Activated B cell treated with CpG ODN at 0.5 μM for 24 hours (primary cell): ENCODE measurements at regions not wholly inside any gene's neighbourhood (a gene's known extent, or its start where the extent isn't known, plus 50 kb on each side); places are given as distances from the start of the nearest gene placed in this dataset.

ENCODE experiments used
- ATAC-seq: fragments of 200-7000 bp; cut with Tn5 transposase; one replicate; pipeline ENCODE4 v1.10.0; 2021; ENCODE audit warnings: low read depth, mild to moderate bottlenecking, moderate library complexity
- CTCF ChIA-PET: fragments of 350-600 bp; sonication (Branson Sonifier 250); formaldehyde crosslinking; loops from one replicate; lab custom pipeline; 2021; ENCODE audit warnings: antibody characterized with exemption; lab: Charles Lee
- POLR2A ChIA-PET: fragments of 350-600 bp; sonication (Branson Sonifier 250); formaldehyde crosslinking; loops from one replicate; lab custom pipeline; 2021; ENCODE audit warnings: antibody characterized with exemption; lab: Charles Lee
- DNase-seq: peaks from one replicate; pipeline ENCODE4 v3.0.0; 2022
- H3K27ac Mint-ChIP-seq: one replicate; pipeline ENCODE4 v1.8.0; 2020; ENCODE audit warnings: mixed read lengths
- H3K27me3 Mint-ChIP-seq: one replicate; pipeline ENCODE4 v1.8.0; 2021; ENCODE audit warnings: mixed read lengths
- H3K36me3 Mint-ChIP-seq: one replicate; pipeline ENCODE4 v1.8.0; 2021; ENCODE audit warnings: low read depth, mixed read lengths
- H3K4me1 Mint-ChIP-seq: one replicate; pipeline ENCODE4 v1.8.0; 2021; ENCODE audit warnings: mixed read lengths
- H3K4me3 Mint-ChIP-seq: one replicate; pipeline ENCODE4 v1.8.0; 2020; ENCODE audit warnings: mild to moderate bottlenecking, mixed read lengths
- H3K9me3 Mint-ChIP-seq: one replicate; pipeline ENCODE4 v1.8.0; 2020; ENCODE audit warnings: mixed read lengths
- intact Hi-C: fragments of 100-400 bp; cut with micrococcal nuclease; formaldehyde crosslinking; loops from one replicate; pipeline ENCODE4 v1.15.1; 2024
- TF ChIP-seq, protein P1 (sequence below): fragments of 200-600 bp; IDR thresholded peaks from one replicate; pipeline ENCODE4 v1.8.0; 2022; ENCODE audit warnings: antibody characterized with exemption, mild to moderate bottlenecking

DNA sequence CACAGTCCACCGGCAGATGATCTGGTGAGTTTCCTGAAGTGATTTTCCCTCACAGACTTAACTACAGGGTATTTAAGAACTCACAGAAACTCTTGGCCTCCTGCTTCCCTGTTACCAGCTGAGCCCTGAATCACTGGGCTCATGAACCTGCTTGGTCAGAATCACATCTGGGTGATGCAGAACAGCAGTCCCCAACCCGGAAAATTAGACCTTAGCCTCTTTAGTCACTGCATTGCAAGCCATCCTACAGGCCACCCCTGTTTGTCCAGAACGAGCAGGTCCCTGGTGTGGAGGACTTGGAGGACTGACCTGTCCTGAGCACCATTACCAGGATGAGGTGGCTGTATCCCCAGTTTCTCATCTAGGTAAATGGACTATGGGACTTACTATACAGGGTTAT is 539.2 kb downstream of the TNS3 start:
- H3K4me3 Mint-ChIP-seq, result no peak overlapping the region
- TF ChIP-seq, protein P1, sequence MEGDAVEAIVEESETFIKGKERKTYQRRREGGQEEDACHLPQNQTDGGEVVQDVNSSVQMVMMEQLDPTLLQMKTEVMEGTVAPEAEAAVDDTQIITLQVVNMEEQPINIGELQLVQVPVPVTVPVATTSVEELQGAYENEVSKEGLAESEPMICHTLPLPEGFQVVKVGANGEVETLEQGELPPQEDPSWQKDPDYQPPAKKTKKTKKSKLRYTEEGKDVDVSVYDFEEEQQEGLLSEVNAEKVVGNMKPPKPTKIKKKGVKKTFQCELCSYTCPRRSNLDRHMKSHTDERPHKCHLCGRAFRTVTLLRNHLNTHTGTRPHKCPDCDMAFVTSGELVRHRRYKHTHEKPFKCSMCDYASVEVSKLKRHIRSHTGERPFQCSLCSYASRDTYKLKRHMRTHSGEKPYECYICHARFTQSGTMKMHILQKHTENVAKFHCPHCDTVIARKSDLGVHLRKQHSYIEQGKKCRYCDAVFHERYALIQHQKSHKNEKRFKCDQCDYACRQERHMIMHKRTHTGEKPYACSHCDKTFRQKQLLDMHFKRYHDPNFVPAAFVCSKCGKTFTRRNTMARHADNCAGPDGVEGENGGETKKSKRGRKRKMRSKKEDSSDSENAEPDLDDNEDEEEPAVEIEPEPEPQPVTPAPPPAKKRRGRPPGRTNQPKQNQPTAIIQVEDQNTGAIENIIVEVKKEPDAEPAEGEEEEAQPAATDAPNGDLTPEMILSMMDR, result no peak
- ATAC-seq (no peak), DNase-seq (no peak)
- POLR2A ChIA-PET, result no interaction called here
- H3K4me1 Mint-ChIP-seq, result no peaks in the 10 kb centered on the region
- CTCF ChIA-PET, result no interaction called here
- H3K27ac Mint-ChIP-seq, result no peak overlapping the region
- intact Hi-C loops, result no loop called here
- H3K36me3 Mint-ChIP-seq, result no peaks in the 10 kb centered on the region
- H3K9me3 Mint-ChIP-seq, result no peaks in the 10 kb centered on the region
- H3K27me3 Mint-ChIP-seq, result no peaks in the 10 kb centered on the region

DNA sequence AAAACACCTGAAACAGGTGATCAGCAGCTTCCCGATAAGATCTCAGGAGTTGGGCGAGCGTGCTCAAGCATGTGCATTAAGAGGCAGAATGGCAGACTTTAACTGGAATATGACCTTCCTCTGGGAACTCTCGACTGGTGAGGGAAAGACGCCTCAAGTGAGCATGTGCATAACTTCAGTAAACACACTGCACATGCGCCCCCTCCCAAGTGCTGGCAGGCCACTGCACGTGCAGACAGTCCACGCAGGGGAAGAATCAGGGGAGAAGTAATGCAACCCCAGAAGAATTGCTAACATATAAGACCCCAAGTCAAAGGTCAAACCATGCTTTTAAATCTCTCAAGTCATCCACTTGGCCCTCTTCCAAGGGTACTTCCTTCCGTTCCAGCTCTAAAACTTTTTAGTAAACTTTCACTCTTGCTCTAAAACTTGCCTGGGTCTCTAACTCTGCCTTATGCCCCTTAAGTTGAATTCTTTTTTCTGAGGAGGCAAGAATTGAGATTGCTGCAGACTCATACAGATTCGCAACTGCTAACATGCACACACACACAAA is 541.0 kb downstream of the TNS3 start:
- ATAC-seq, result no peak
- POLR2A ChIA-PET, result no interaction called here
- no peaks in the 10 kb centered on the region for H3K27me3 Mint-ChIP-seq
- no peaks in the 10 kb centered on the region for H3K9me3 Mint-ChIP-seq
- CTCF ChIA-PET, result no interaction called here
- TF ChIP-seq, protein P1, result no peak
- H3K4me1 Mint-ChIP-seq, result no peaks in the 10 kb centered on the region
- no peak overlapping the region for H3K4me3 Mint-ChIP-seq
- no peak overlapping the region for H3K27ac Mint-ChIP-seq
- intact Hi-C loops, result no loop called here
- no peaks in the 10 kb centered on the region for H3K36me3 Mint-ChIP-seq
- no peak for DNase-seq

DNA sequence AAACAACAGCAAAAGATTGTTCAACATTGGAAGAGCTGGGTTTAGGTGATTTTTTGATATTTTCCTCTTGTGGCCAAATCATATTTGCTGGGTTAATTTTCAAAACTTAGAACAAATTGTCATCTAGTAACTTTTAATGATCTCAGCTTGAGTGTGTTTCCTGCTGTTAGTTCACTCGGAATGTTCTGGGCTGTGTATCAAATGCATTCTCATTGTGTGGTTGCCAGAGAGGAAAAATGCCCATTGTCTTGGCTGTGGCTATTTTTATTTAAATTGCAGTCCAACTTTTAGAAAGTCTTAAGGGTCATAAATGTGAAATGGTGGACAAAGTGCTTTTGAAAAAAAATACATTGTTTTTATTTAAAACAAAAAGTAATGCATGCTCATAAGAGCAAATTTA is 542.0 kb downstream of the TNS3 start:
- no peaks in the 10 kb centered on the region for H3K9me3 Mint-ChIP-seq
- DNase-seq (no peak), ATAC-seq (no peak)
- no peaks in the 10 kb centered on the region for H3K36me3 Mint-ChIP-seq
- H3K27me3 Mint-ChIP-seq, result no peaks in the 10 kb centered on the region
- POLR2A ChIA-PET, result no interaction called here
- H3K4me3 Mint-ChIP-seq, result no peak overlapping the region
- H3K27ac Mint-ChIP-seq, result no peak overlapping the region
- intact Hi-C loops, result no loop called here
- CTCF ChIA-PET, result no interaction called here
- H3K4me1 Mint-ChIP-seq, result no peaks in the 10 kb centered on the region
- TF ChIP-seq, protein P1, result no peak

DNA sequence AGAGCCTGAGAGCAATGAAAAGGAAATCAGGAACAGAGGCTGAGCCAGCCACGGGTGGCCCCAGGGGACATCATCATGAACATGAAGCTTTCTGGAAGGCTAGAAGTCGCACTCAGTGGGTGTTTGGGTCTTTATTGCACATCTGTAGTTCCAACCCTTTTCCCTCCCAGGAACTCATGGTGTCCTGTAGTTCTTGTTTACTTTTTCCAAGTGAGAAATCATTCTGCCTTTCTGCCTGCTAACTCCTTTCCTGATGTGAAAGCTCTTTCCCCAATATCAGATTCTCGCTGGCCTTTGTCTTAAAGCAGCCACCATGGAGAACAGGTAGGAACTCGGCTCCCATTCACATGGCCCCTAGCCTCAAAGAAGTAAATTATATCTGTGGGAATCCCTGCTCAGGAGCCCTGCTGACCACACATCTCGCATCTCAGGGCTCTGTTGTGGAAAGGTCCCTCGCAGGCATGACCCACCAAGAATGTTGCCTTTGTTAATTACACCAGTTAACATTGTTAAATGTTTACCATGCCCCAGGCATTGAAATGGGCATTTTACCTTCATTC is 542.7 kb downstream of the TNS3 start:
- TF ChIP-seq, protein P1, result no peak
- H3K27me3 Mint-ChIP-seq, result no peaks in the 10 kb centered on the region
- H3K27ac Mint-ChIP-seq, result no peak overlapping the region
- DNase-seq, result no peak
- intact Hi-C loops, result no loop called here
- H3K4me3 Mint-ChIP-seq, result no peak overlapping the region
- ChIA-PET POLR2A (no interaction called here), CTCF (no interaction called here)
- no peaks in the 10 kb centered on the region for H3K9me3 Mint-ChIP-seq
- no peak for ATAC-seq
- H3K4me1 Mint-ChIP-seq, result no peaks in the 10 kb centered on the region
- no peaks in the 10 kb centered on the region for H3K36me3 Mint-ChIP-seq

DNA sequence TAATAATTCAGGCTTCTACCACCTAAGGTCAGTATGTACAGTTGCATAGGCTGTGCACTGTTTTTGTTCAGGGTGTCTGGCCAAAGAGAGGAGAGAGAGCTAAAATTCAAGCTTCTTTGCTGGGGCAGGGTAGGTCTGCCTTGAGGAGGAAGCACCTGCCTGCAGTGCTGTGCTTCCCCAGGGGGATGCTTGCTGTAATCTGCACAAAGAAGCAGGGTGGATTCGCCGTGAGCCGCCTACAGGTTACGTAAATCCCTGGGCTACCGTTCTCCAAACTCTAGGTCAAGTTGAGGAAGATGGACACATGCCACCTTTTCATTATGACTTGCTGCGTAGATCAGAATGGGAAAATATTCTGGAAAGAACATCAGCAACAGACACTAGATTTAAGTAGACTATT is 543.3 kb downstream of the TNS3 start:
- H3K36me3 Mint-ChIP-seq, result no peaks in the 10 kb centered on the region
- DNase-seq (no peak), ATAC-seq (no peak)
- TF ChIP-seq, protein P1, result no peak
- H3K4me3 Mint-ChIP-seq, result no peak overlapping the region
- no peaks in the 10 kb centered on the region for H3K9me3 Mint-ChIP-seq
- intact Hi-C loops, result no loop called here
- no peaks in the 10 kb centered on the region for H3K4me1 Mint-ChIP-seq
- no peak overlapping the region for H3K27ac Mint-ChIP-seq
- ChIA-PET CTCF (no interaction called here), POLR2A (no interaction called here)
- H3K27me3 Mint-ChIP-seq, result no peaks in the 10 kb centered on the region
